ENCODE measurements at regions not wholly inside any gene's neighbourhood (a gene's known extent, or its start where the extent isn't known, plus 50 kb on each side); places are given as distances from the start of the nearest gene placed in this dataset.

GRCh38 chr10:130401860-130402765 lies 265.9 kb downstream of the GLRX3 start (continued):
- TF ChIP-seq, protein P1, sequence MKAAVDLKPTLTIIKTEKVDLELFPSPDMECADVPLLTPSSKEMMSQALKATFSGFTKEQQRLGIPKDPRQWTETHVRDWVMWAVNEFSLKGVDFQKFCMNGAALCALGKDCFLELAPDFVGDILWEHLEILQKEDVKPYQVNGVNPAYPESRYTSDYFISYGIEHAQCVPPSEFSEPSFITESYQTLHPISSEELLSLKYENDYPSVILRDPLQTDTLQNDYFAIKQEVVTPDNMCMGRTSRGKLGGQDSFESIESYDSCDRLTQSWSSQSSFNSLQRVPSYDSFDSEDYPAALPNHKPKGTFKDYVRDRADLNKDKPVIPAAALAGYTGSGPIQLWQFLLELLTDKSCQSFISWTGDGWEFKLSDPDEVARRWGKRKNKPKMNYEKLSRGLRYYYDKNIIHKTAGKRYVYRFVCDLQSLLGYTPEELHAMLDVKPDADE (IDR thresholded peaks at IDR 0.05), result no peak
- TF ChIP-seq ZNF114 (CRISPR knock-in tag; IDR thresholded peaks at IDR 0.05) (no peak), POLR2AphosphoS5 (IDR thresholded peaks at IDR 0.05; ENCODE audit: low read depth) (no peak), NANOG (IDR thresholded peaks at IDR 0.05; ENCODE audit: borderline replicate concordance) (no peak), ZNF331 (CRISPR knock-in tag; IDR thresholded peaks at IDR 0.05; ENCODE audit: low read depth) (no peak), EZH2phosphoT487 (IDR thresholded peaks at IDR 0.05; ENCODE audit: unreplicated experiment) (no peak), JUNB (IDR thresholded peaks at IDR 0.05; ENCODE audit: unreplicated experiment) (no peak), STAT1 (IDR thresholded peaks at IDR 0.05; ENCODE audit: unreplicated experiment) (no peak)

DNA sequence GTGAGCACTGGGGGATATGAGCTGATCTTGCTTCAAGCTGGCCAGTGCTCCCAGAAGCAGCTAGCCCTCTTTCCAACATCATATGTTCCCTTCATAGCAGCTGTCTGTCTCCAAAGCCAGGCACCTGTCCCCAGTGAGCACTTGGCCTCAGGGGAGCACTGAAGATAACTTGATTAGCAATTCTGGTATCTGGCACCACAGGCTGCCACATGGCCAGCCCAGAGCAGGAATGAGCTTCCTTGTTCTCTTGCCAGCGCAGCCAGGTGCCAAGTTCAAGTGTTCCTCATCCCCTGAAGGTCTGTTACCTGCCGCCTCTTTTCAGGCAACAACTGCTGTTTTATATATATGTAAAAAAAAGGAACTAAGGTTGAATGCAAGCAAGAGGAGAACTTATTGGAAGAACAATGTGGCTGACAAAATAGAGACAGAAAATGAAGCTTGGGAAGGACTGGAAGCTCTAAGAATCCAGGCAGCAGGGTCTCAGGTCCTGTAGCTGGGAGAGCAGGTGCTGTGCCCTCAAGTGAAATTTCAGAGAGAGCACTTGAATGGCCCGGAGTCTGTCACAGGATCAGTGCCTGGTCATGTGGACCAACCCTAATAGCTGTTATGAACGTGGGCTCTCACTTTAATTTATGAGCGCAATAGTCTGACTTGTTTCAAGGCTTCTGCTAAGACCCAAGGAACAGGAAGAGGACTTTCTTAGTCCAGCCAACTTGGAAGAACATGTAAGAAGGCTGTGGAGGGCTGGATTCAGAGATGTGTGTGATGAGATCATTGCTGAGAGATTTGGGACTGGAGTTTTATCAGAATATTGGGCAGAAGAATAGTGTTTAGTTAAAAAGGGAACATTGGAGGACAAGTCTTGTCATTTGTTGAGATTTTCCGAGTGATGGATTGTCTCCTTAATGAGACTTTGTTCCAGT lies 267.2 kb downstream of the GLRX3 start:
- Mint-ChIP-seq H3K4me3 (no peak overlapping the region), H3K27ac (no peak overlapping the region), H3K9me3 (peaks cover 94% of the 10 kb centered on the region), H3K4me1 (no peaks in the 10 kb centered on the region), H3K36me3 (ENCODE audit: low read depth) (peaks cover 49% of the 10 kb centered on the region), H3K27me3 (ENCODE audit: insufficient read depth, low read depth, poor library complexity) (peaks cover 14% of the 10 kb centered on the region)
- H3K27me3 ChIP-seq (ENCODE audit: insufficient read depth), result no peaks in the 10 kb centered on the region
- H3K4me3 ChIP-seq, result no peak overlapping the region
- H3K4me1 ChIP-seq (ENCODE audit: insufficient read depth), result no peaks in the 10 kb centered on the region
- DNase-seq (ENCODE audit: low spot score) (no peak), ATAC-seq (no peak)
- H2AFZ ChIP-seq, result no peak overlapping the region
- H3K79me2 ChIP-seq (replicated peaks; ENCODE audit: insufficient read depth), result no peaks in the 10 kb centered on the region
- H4K20me1 ChIP-seq (replicated peaks; ENCODE audit: insufficient read depth), result no peaks in the 10 kb centered on the region
- H3K9me2 ChIP-seq (ENCODE audit: insufficient read depth), result no peaks in the 10 kb centered on the region
- no peaks in the 10 kb centered on the region for H3K36me3 ChIP-seq (ENCODE audit: insufficient read depth)
- H3K4me2 ChIP-seq, result no peak overlapping the region
- H3K27ac ChIP-seq (ENCODE audit: low read depth), result no peak overlapping the region
- H3F3A ChIP-seq (replicated peaks; ENCODE audit: low read depth), result no peaks in the 10 kb centered on the region
- TF ChIP-seq NANOG (IDR thresholded peaks at IDR 0.05; ENCODE audit: borderline replicate concordance), result no peak
- TF ChIP-seq CTCF (conservative IDR thresholded peaks at IDR 0.05; ENCODE audit: low read depth in 2 of 2), result no peak
- TF ChIP-seq, protein P2, sequence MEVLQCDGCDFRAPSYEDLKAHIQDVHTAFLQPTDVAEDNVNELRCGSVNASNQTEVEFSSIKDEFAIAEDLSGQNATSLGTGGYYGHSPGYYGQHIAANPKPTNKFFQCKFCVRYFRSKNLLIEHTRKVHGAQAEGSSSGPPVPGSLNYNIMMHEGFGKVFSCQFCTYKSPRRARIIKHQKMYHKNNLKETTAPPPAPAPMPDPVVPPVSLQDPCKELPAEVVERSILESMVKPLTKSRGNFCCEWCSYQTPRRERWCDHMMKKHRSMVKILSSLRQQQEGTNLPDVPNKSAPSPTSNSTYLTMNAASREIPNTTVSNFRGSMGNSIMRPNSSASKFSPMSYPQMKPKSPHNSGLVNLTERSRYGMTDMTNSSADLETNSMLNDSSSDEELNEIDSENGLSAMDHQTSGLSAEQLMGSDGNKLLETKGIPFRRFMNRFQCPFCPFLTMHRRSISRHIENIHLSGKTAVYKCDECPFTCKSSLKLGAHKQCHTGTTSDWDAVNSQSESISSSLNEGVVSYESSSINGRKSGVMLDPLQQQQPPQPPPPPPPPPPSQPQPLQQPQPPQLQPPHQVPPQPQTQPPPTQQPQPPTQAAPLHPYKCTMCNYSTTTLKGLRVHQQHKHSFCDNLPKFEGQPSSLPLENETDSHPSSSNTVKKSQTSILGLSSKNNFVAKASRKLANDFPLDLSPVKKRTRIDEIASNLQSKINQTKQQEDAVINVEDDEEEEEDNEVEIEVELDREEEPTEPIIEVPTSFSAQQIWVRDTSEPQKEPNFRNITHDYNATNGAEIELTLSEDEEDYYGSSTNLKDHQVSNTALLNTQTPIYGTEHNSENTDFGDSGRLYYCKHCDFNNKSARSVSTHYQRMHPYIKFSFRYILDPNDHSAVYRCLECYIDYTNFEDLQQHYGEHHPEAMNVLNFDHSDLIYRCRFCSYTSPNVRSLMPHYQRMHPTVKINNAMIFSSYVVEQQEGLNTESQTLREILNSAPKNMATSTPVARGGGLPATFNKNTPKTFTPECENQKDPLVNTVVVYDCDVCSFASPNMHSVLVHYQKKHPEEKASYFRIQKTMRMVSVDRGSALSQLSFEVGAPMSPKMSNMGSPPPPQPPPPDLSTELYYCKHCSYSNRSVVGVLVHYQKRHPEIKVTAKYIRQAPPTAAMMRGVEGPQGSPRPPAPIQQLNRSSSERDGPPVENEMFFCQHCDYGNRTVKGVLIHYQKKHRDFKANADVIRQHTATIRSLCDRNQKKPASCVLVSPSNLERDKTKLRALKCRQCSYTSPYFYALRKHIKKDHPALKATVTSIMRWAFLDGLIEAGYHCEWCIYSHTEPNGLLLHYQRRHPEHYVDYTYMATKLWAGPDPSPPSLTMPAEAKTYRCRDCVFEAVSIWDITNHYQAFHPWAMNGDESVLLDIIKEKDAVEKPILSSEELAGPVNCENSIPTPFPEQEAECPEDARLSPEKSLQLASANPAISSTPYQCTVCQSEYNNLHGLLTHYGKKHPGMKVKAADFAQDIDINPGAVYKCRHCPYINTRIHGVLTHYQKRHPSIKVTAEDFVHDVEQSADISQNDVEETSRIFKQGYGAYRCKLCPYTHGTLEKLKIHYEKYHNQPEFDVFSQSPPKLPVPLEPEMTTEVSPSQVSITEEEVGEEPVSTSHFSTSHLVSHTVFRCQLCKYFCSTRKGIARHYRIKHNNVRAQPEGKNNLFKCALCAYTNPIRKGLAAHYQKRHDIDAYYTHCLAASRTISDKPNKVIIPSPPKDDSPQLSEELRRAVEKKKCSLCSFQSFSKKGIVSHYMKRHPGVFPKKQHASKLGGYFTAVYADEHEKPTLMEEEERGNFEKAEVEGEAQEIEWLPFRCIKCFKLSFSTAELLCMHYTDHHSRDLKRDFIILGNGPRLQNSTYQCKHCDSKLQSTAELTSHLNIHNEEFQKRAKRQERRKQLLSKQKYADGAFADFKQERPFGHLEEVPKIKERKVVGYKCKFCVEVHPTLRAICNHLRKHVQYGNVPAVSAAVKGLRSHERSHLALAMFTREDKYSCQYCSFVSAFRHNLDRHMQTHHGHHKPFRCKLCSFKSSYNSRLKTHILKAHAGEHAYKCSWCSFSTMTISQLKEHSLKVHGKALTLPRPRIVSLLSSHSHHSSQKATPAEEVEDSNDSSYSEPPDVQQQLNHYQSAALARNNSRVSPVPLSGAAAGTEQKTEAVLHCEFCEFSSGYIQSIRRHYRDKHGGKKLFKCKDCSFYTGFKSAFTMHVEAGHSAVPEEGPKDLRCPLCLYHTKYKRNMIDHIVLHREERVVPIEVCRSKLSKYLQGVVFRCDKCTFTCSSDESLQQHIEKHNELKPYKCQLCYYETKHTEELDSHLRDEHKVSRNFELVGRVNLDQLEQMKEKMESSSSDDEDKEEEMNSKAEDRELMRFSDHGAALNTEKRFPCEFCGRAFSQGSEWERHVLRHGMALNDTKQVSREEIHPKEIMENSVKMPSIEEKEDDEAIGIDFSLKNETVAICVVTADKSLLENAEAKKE (CRISPR knock-in tag; IDR thresholded peaks at IDR 0.05), result no peak

Measured in GM23338 (cell line).